HEK293 (cell line): ENCODE measurements at regions not wholly inside any gene's neighbourhood (a gene's known extent, or its start where the extent isn't known, plus 50 kb on each side); places are given as distances from the start of the nearest gene placed in this dataset.

ENCODE experiments used
- CTCF ChIA-PET: fragments of 350-600 bp; formaldehyde crosslinking; extraction: SDS; loops from one replicate; lab custom pipeline; 2021; ENCODE audit warnings: antibody characterized with exemption; lab: Yijun Ruan, JAX
- POLR2A ChIA-PET: fragments of 300-600 bp; formaldehyde crosslinking; extraction: SDS; loops from one replicate; lab custom pipeline; 2020; ENCODE audit warnings: antibody characterized with exemption, inconsistent platforms; lab: Yijun Ruan, JAX
- H3K27ac ChIP-seq: fragments of 200-500 bp; sonication (Bioruptor generic); 2 replicates; pipeline ENCODE4 v1.5.1; 2014; ENCODE audit warnings: low read depth, low read length, control low read depth, inconsistent platforms; ENCODE audit errors: extremely low read depth
- H3K36me3 ChIP-seq, 2 experiments: fragments of 200-500 bp in 1 of 2; sonication (Bioruptor generic) in 1 of 2; 1 replicate in 1 of 2; 2 replicates in 1 of 2; pipeline ENCODE4 v1.5.1; 2014 to 2017; ENCODE audit warnings: inconsistent platforms in 2 of 2, low read length in 2 of 2; ENCODE audit not compliant: control insufficient read depth in 2 of 2, insufficient read depth in 1 of 2
- H3K4me1 ChIP-seq: fragments of 200-500 bp; sonication (Bioruptor generic); 2 replicates; pipeline ENCODE4 v1.5.1; 2014; ENCODE audit warnings: mild to moderate bottlenecking, low read length, inconsistent platforms; ENCODE audit not compliant: control insufficient read depth, insufficient read depth
- H3K4me3 ChIP-seq: 2 replicates; pipeline ENCODE4 v1.5.1; 2011; ENCODE audit warnings: low read depth, mild to moderate bottlenecking, control low read depth, low read length, moderate library complexity
- H3K9me3 ChIP-seq: fragments of 200-500 bp; sonication (Bioruptor generic); 2 replicates; pipeline ENCODE4 v1.5.1; 2014; ENCODE audit warnings: low read depth, low read length, inconsistent platforms; ENCODE audit not compliant: control insufficient read depth, insufficient read depth
- AEBP2 ChIP-seq: fragments of 450-650 bp; formaldehyde crosslinking; IDR thresholded peaks from 2 replicates; pipeline ENCODE4 v1.5.1; 2016; ENCODE audit warnings: missing biosample characterization, missing genetic modification characterization, borderline replicate concordance
- EGR2 ChIP-seq: fragments of 450-650 bp; formaldehyde crosslinking; IDR thresholded peaks from 2 replicates; pipeline ENCODE4 v1.5.1; 2016; ENCODE audit warnings: low read depth, missing biosample characterization, missing genetic modification characterization
- GLI4 ChIP-seq: fragments of 450-650 bp; formaldehyde crosslinking; IDR thresholded peaks from 2 replicates; pipeline ENCODE4 v1.5.1; 2016; ENCODE audit warnings: missing biosample characterization, missing genetic modification characterization
- REPIN1 ChIP-seq: fragments of 450-650 bp; formaldehyde crosslinking; IDR thresholded peaks from 2 replicates; pipeline ENCODE4 v1.5.1; 2017; ENCODE audit warnings: missing biosample characterization, missing genetic modification characterization, low read depth
- SETDB1 ChIP-seq: IDR thresholded peaks from one replicate; pipeline ENCODE4 v1.6.1; 2017; ENCODE audit warnings: mild to moderate bottlenecking, low read length, moderate library complexity, mixed read lengths; ENCODE audit not compliant: insufficient read length
- SP3 ChIP-seq: fragments of 450-650 bp; formaldehyde crosslinking; IDR thresholded peaks from 2 replicates; pipeline ENCODE4 v1.5.1; 2016; ENCODE audit warnings: missing biosample characterization, missing genetic modification characterization
- YY1 ChIP-seq: fragments of 450-650 bp; formaldehyde crosslinking; IDR thresholded peaks from 2 replicates; pipeline ENCODE4 v1.5.1; 2018; ENCODE audit warnings: missing biosample characterization, missing genetic modification characterization
- ZBTB11 ChIP-seq: fragments of 450-650 bp; formaldehyde crosslinking; conservative IDR thresholded peaks from 2 replicates; pipeline ENCODE4 v1.5.1; 2016; ENCODE audit warnings: low read depth, missing biosample characterization, missing genetic modification characterization
- ZFP3 ChIP-seq: fragments of 450-650 bp; formaldehyde crosslinking; IDR thresholded peaks from 2 replicates; pipeline ENCODE4 v1.5.1; 2016; ENCODE audit warnings: low read depth, missing biosample characterization, missing genetic modification characterization
- ZFP37 ChIP-seq: fragments of 450-650 bp; formaldehyde crosslinking; IDR thresholded peaks from 2 replicates; pipeline ENCODE4 v1.5.1; 2016; ENCODE audit warnings: missing biosample characterization, missing genetic modification characterization
- ZIC2 ChIP-seq: fragments of 450-650 bp; formaldehyde crosslinking; IDR thresholded peaks from 2 replicates; pipeline ENCODE4 v1.5.1; 2016; ENCODE audit warnings: missing biosample characterization, missing genetic modification characterization
- ZNF175 ChIP-seq: fragments of 450-650 bp; formaldehyde crosslinking; IDR thresholded peaks from 2 replicates; pipeline ENCODE4 v1.5.1; 2016; ENCODE audit warnings: missing biosample characterization, missing genetic modification characterization
- ZNF274 ChIP-seq, 2 experiments: fragments of 200-500 bp in 1 of 2; fragments of 450-650 bp in 1 of 2; sonication (Bioruptor generic) in 1 of 2; formaldehyde crosslinking in 1 of 2; IDR thresholded peaks; 2 replicates each; pipeline versions ENCODE4 v1.5.1 to v1.6.1; 2014 to 2016; ENCODE audit warnings: borderline replicate concordance in 1 of 2, inconsistent platforms in 1 of 2, low read length in 1 of 2, missing biosample characterization in 1 of 2, missing genetic modification characterization in 1 of 2
- ZNF391 ChIP-seq: fragments of 450-650 bp; formaldehyde crosslinking; IDR thresholded peaks from 2 replicates; pipeline ENCODE4 v1.5.1; 2016; ENCODE audit warnings: low read depth, missing biosample characterization, missing genetic modification characterization, borderline replicate concordance
- ZNF394 ChIP-seq: fragments of 450-650 bp; formaldehyde crosslinking; IDR thresholded peaks from 2 replicates; pipeline ENCODE4 v1.5.1; 2016; ENCODE audit warnings: missing biosample characterization, missing genetic modification characterization, mild to moderate bottlenecking, moderate library complexity, borderline replicate concordance
- ZNF518A ChIP-seq: fragments of 450-650 bp; formaldehyde crosslinking; conservative IDR thresholded peaks from 2 replicates; pipeline ENCODE4 v1.5.1; 2016; ENCODE audit warnings: low read depth, missing biosample characterization, missing genetic modification characterization
- ZNF670 ChIP-seq: fragments of 450-650 bp; formaldehyde crosslinking; IDR thresholded peaks from 2 replicates; pipeline ENCODE4 v1.5.1; 2016; ENCODE audit warnings: missing biosample characterization, missing genetic modification characterization, low read depth
- ZNF776 ChIP-seq: fragments of 450-650 bp; formaldehyde crosslinking; IDR thresholded peaks from 2 replicates; pipeline ENCODE4 v1.5.0; 2017; ENCODE audit warnings: missing biosample characterization, missing genetic modification characterization, borderline replicate concordance
- ZNF792 ChIP-seq: fragments of 450-650 bp; formaldehyde crosslinking; IDR thresholded peaks from 2 replicates; pipeline ENCODE4 v1.5.1; 2016; ENCODE audit warnings: missing biosample characterization, missing genetic modification characterization
- ZSCAN23 ChIP-seq: fragments of 450-650 bp; formaldehyde crosslinking; IDR thresholded peaks from 2 replicates; pipeline ENCODE4 v1.5.1; 2016; ENCODE audit warnings: missing biosample characterization, missing genetic modification characterization

GRCh38 chr5:117088176-117088575 is 513.6 kb upstream of the SEMA6A start (continued):
- TF ChIP-seq ZBTB11 (no peak), EGR2 (tag by site-specific recombination) (no peak), SETDB1 (no peak), ZNF518A (tag by site-specific recombination) (no peak), ZNF776 (tag by site-specific recombination) (no peak), ZNF394 (no peak)

GRCh38 chr5:117084067-117084466 is 509.4 kb upstream of the SEMA6A start:
- Histone ChIP-seq H3K4me3 (no peak overlapping the region), H3K4me1 (no peaks in the 10 kb centered on the region), H3K9me3 (no peaks in the 10 kb centered on the region), H3K36me3 (no peaks in the 10 kb centered on the region), H3K27ac (no peak overlapping the region)
- no peak for TF ChIP-seq YY1 (tag by site-specific recombination)
- TF ChIP-seq ZSCAN23 (tag by site-specific recombination): no peak
- no peak for TF ChIP-seq ZFP3 (tag by site-specific recombination)
- TF ChIP-seq REPIN1: no peak
- TF ChIP-seq ZNF670 (tag by site-specific recombination): no peak
- peak; percentile 92 for TF ChIP-seq ZIC2 (tag by site-specific recombination)
- ChIA-PET POLR2A (no interaction called here), CTCF (no interaction called here)

- Histone ChIP-seq H3K27ac (no peak overlapping the region), H3K4me3 (no peak overlapping the region), H3K36me3 (no peaks in the 10 kb centered on the region), H3K4me1 (no peaks in the 10 kb centered on the region), H3K9me3 (no peaks in the 10 kb centered on the region)
- POLR2A ChIA-PET: no interaction called here
- CTCF ChIA-PET: interaction anchor here (0.6 kb wide), 1 partner anchor 527 kb away, joined by 4 read pairs; no protein-coding TSS in a partner anchor
- TF ChIP-seq GLI4 (tag by site-specific recombination): no peak
- TF ChIP-seq ZNF792 (tag by site-specific recombination): no peak
- TF ChIP-seq AEBP2: no peak
- TF ChIP-seq ZNF391 (tag by site-specific recombination): no peak
- no peak for TF ChIP-seq ZNF175
- no peak for TF ChIP-seq SP3
- TF ChIP-seq ZNF274 (IDR thresholded peaks at IDR 0.05; ENCODE audit: low read length): no peak
- TF ChIP-seq ZNF274 (tag by site-specific recombination; IDR thresholded peaks at IDR 0.05; ENCODE audit: borderline replicate concordance): no peak
- no peak for TF ChIP-seq ZFP37
- no peak for TF ChIP-seq EGR2 (tag by site-specific recombination)
- no peak for TF ChIP-seq ZBTB11
These were observed 508.4 kb upstream of the SEMA6A start for GRCh38 chr5:117082977-117083376.
